MCF 10A (cell line): ENCODE measurements at regions not wholly inside any gene's neighbourhood (a gene's known extent, or its start where the extent isn't known, plus 50 kb on each side); places are given as distances from the start of the nearest gene placed in this dataset.

ENCODE experiments used
- BruUV-seq: library from RNA; stranded (reverse); fragments of 400-500 nt; replicated peaks from 2 replicates; lab custom pipeline; 2021; lab: Mats Ljungman, UMichigan
- CTCF ChIA-PET: fragments of 300-600 bp; sonication (Branson Sonifier 250); formaldehyde crosslinking; extraction: SDS; loops from one replicate; lab custom pipeline; 2021; ENCODE audit warnings: antibody characterized with exemption, inconsistent platforms; lab: Yijun Ruan, JAX
- POLR2A ChIA-PET: fragments of 300-600, 350-650 bp; sonication (Branson Sonifier 250); formaldehyde crosslinking; extraction: SDS; loops from one replicate; lab custom pipeline; 2020; ENCODE audit warnings: antibody characterized with exemption, inconsistent platforms; lab: Yijun Ruan, JAX
- DNase-seq: peaks from one replicate; pipeline ENCODE4 v3.0.0-alpha.2; 2018; ENCODE audit not compliant: unreplicated experiment
- H3K27ac Mint-ChIP-seq: one replicate; pipeline ENCODE4 v1.8.0; 2022; ENCODE audit warnings: mild to moderate bottlenecking, low read depth, mixed read lengths; ENCODE audit not compliant: unreplicated experiment
- H3K27me3 Mint-ChIP-seq: one replicate; pipeline ENCODE4 v1.8.0; 2022; ENCODE audit warnings: mixed read lengths; ENCODE audit not compliant: insufficient read depth, unreplicated experiment
- H3K36me3 Mint-ChIP-seq: one replicate; pipeline ENCODE4 v1.8.0; 2022; ENCODE audit warnings: mild to moderate bottlenecking, moderate library complexity, mixed read lengths; ENCODE audit not compliant: insufficient read depth, unreplicated experiment
- H3K4me1 Mint-ChIP-seq: one replicate; pipeline ENCODE4 v1.8.0; 2022; ENCODE audit warnings: mixed read lengths; ENCODE audit not compliant: insufficient read depth, unreplicated experiment
- H3K4me3 Mint-ChIP-seq: one replicate; pipeline ENCODE4 v1.8.0; 2022; ENCODE audit warnings: mild to moderate bottlenecking, moderate library complexity, mixed read lengths; ENCODE audit not compliant: unreplicated experiment
- H3K9me3 Mint-ChIP-seq: one replicate; pipeline ENCODE4 v1.8.0; 2022; ENCODE audit warnings: mixed read lengths; ENCODE audit not compliant: unreplicated experiment
- CTCF ChIP-seq: fragments of 200-600 bp; IDR thresholded peaks from one replicate; pipeline ENCODE4 v1.8.0; 2022; ENCODE audit warnings: antibody characterized with exemption, mild to moderate bottlenecking; ENCODE audit not compliant: unreplicated experiment
- intact Hi-C: fragments of 100-400 bp; cut with micrococcal nuclease; formaldehyde crosslinking; loops from 2 replicates; pipeline ENCODE4 v1.14.1; 2022

- no peak for TF ChIP-seq CTCF
- Mint-ChIP-seq H3K4me1 (no peaks in the 10 kb centered on the region), H3K27ac (no peak overlapping the region), H3K36me3 (no peaks in the 10 kb centered on the region), H3K27me3 (peaks cover 60% of the 10 kb centered on the region), H3K9me3 (no peaks in the 10 kb centered on the region), H3K4me3 (no peak overlapping the region)
- DNase-seq, result no peak
- no TSS peak for BruUV-seq
- CTCF ChIA-PET, result interaction anchor here (0.6 to 1.4 kb wide), 2 partner anchors 27 to 345 kb away, joined by 3 to 5 read pairs; no protein-coding TSS in a partner anchor
- intact Hi-C loops, result no loop called here
- POLR2A ChIA-PET, result no interaction called here
Measured at GRCh38 chr16:82236415-82236814, 66.4 kb upstream of the MPHOSPH6 start.

GRCh38 chr16:82232806-82233205 is 62.8 kb upstream of the MPHOSPH6 start:
- H3K36me3 Mint-ChIP-seq, result no peaks in the 10 kb centered on the region
- BruUV-seq, result no TSS peak
- intact Hi-C loops, result no loop called here
- ChIA-PET POLR2A (no interaction called here), CTCF (interaction anchor here (0.6 to 10.1 kb wide), 5 partner anchors 30 to 509 kb away, joined by 3 to 128 read pairs (median 4); partner anchors contain the start of gene HSD17B2)
- no peak for TF ChIP-seq CTCF
- no peak overlapping the region for H3K4me3 Mint-ChIP-seq
- no peaks in the 10 kb centered on the region for H3K4me1 Mint-ChIP-seq
- H3K27me3 Mint-ChIP-seq, result peaks cover 27% of the 10 kb centered on the region
- no peak overlapping the region for H3K27ac Mint-ChIP-seq
- no peaks in the 10 kb centered on the region for H3K9me3 Mint-ChIP-seq
- no peak for DNase-seq

DNA sequence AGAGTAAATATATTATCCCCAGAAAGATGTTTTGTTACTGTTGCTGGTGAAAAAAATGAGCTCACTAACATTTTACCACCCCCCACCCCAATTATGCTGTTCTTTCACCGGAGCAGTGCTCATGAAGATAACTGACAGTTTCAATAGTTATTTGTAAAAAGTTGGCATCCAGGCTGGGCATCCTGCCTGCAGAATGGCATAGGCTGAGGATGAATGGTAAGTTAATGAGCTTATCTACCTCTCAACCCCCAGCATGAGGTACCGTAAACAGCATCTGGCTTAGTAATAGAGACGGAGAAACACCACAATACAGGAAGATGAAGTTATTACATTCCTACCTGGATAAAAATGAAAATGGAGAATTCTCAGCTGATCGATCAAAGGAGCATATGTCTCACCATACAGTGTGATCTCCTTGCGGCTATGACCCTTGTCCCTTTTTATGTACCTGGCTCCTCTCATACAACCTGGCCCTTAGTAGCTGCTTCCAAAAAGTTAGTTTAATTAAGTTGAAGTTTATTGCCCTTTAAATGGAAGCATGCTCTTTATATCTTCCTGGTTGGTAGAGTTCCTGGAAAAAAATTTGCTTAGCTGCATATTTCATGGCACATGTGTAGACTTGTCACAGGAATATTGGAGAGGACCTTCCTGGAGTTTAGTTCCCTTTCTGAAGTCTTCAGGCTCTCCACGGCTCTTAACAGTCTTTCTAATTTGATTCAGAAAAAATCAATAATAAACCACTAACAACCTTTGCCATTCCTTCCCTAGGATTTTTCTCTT is 61.2 kb upstream of the MPHOSPH6 start:
- Mint-ChIP-seq H3K27ac (no peak overlapping the region), H3K36me3 (no peaks in the 10 kb centered on the region), H3K27me3 (peaks cover 31% of the 10 kb centered on the region), H3K4me3 (no peak overlapping the region), H3K9me3 (no peaks in the 10 kb centered on the region), H3K4me1 (no peaks in the 10 kb centered on the region)
- intact Hi-C loops, result loop anchor here (2.0 kb wide), 1 partner anchor 60 kb away; the partner anchor contains the start of gene MPHOSPH6
- DNase-seq, result no peak
- ChIA-PET CTCF (interaction anchor here (0.6 to 10.1 kb wide), 34 partner anchors 10 to 1469 kb away, joined by 3 to 128 read pairs (median 5); partner anchors contain the start of gene HSD17B2), POLR2A (interaction anchor here (0.6 to 2.1 kb wide), 3 partner anchors 62 to 324 kb away, joined by 3 to 8 read pairs (median 4); partner anchors contain the start of gene MPHOSPH6)
- no TSS peak for BruUV-seq
- no peak for TF ChIP-seq CTCF
